Muscle of leg (tissue), 3 donors: ENCODE measurements at regions not wholly inside any gene's neighbourhood (a gene's known extent, or its start where the extent isn't known, plus 50 kb on each side); places are given as distances from the start of the nearest gene placed in this dataset.
"Not testable (repeated sequence)": the region's sequence is repeated elsewhere in the genome, so short reads cannot be mapped to it uniquely, and the experiment has no call there.

Experiments
- DNase-seq: peaks from one replicate; pipeline ENCODE4 v3.0.0; 2013
- H3K27ac ChIP-seq: one replicate; pipeline ENCODE4 v1.5.1; 2013; ENCODE audit warnings: mild to moderate bottlenecking, low read length, control low read depth
- H3K27me3 ChIP-seq: one replicate; pipeline ENCODE4 v1.6.1; 2013; ENCODE audit warnings: low read length; ENCODE audit not compliant: control insufficient read depth, insufficient read depth
- H3K36me3 ChIP-seq: one replicate; pipeline ENCODE4 v1.6.1; 2013; ENCODE audit warnings: low read length; ENCODE audit not compliant: control insufficient read depth, insufficient read depth
- H3K4me1 ChIP-seq: one replicate; pipeline ENCODE4 v1.6.1; 2013; ENCODE audit warnings: low read length; ENCODE audit not compliant: control insufficient read depth, insufficient read depth
- H3K4me3 ChIP-seq: one replicate; pipeline ENCODE4 v1.5.1; 2013; ENCODE audit warnings: low read length, control low read depth
- H3K9me3 ChIP-seq: replicated peaks from 2 replicates; pipeline ENCODE4 v1.6.1; 2013; ENCODE audit warnings: low read depth, low read length; ENCODE audit not compliant: control insufficient read depth
- WGBS: methylation state at CpG from one replicate; pipeline ENCODE4 v1.1.5; 2013; ENCODE audit warnings: missing lambda C conversion rate; ENCODE audit not compliant: insufficient coverage; 5-methylcytosine and 5-hydroxymethylcytosine counted together

- H3K27ac ChIP-seq, result no peak overlapping the region
- H3K4me3 ChIP-seq, result no peak overlapping the region
- DNase-seq, result no peak
- no peaks in the 10 kb centered on the region for H3K36me3 ChIP-seq
- H3K27me3 ChIP-seq, result no peaks in the 10 kb centered on the region
- no peaks in the 10 kb centered on the region for H3K4me1 ChIP-seq
- H3K9me3 ChIP-seq, result peaks cover 3% of the 10 kb centered on the region
- 96% methylated on average over 3 of the region's 3 CpGs for WGBS
Observed at GRCh38 chr13:89057862-89058261, 1386.7 kb downstream of the SLITRK5 start.

- Histone ChIP-seq H3K36me3 (no peaks in the 10 kb centered on the region), H3K27me3 (no peaks in the 10 kb centered on the region), H3K4me3 (no peak overlapping the region), H3K9me3 (peaks cover 3% of the 10 kb centered on the region), H3K27ac (no peak overlapping the region), H3K4me1 (no peaks in the 10 kb centered on the region)
- WGBS, result 91% methylated on average over 1 of the region's 1 CpG
- DNase-seq, result no peak
Observed at GRCh38 chr13:89061821-89062220, 1390.7 kb downstream of the SLITRK5 start.

GRCh38 chr13:89066868-89067466 lies 1395.8 kb downstream of the SLITRK5 start:
- no peak overlapping the region for H3K27ac ChIP-seq
- H3K27me3 ChIP-seq, result no peaks in the 10 kb centered on the region
- WGBS, result 55% methylated on average over 7 of the region's 9 CpGs
- no peaks in the 10 kb centered on the region for H3K36me3 ChIP-seq
- DNase-seq, result peak; percentile 73
- no peaks in the 10 kb centered on the region for H3K4me1 ChIP-seq
- no peaks in the 10 kb centered on the region for H3K9me3 ChIP-seq
- no peak overlapping the region for H3K4me3 ChIP-seq

DNA sequence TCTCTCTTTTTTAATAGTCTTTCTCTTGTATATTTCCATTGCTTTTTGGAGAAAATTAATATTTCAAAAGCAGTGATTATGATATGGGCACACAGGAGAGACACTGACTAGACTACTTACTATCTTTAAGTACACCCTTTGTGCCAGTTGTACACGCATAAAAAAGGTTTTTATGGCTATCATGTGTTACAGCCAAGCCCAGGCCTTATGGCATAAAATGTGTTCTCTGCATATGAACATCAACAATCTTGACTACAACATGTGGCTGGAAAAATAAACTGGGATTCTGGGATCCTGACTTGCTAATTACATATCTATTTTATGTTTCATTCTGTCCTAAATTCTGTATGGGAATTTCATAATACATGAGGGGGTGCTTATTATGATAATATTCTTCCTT lies 1401.8 kb downstream of the SLITRK5 start:
- Histone ChIP-seq H3K9me3 (no peaks in the 10 kb centered on the region), H3K27me3 (no peaks in the 10 kb centered on the region), H3K27ac (no peak overlapping the region), H3K4me1 (no peaks in the 10 kb centered on the region), H3K36me3 (no peaks in the 10 kb centered on the region), H3K4me3 (no peak overlapping the region)
- no peak for DNase-seq
- no CpG with 5 or more reads among the region's 1 CpG for WGBS

- Histone ChIP-seq H3K4me3 (no peak overlapping the region), H3K4me1 (no peaks in the 10 kb centered on the region), H3K27ac (no peak overlapping the region), H3K9me3 (no peaks in the 10 kb centered on the region), H3K27me3 (no peaks in the 10 kb centered on the region), H3K36me3 (no peaks in the 10 kb centered on the region)
- DNase-seq, result no peak
- WGBS, result no CpG with 5 or more reads among the region's 2 CpGs
Observed at GRCh38 chr13:89076622-89077021, 1405.5 kb downstream of the SLITRK5 start.

GRCh38 chr13:89082623-89083022 lies 1411.5 kb downstream of the SLITRK5 start:
- H3K4me1 ChIP-seq, result no peaks in the 10 kb centered on the region
- WGBS, result no CpG with 5 or more reads among the region's 3 CpGs
- no peak for DNase-seq
- no peaks in the 10 kb centered on the region for H3K36me3 ChIP-seq
- H3K27ac ChIP-seq, result no peak overlapping the region
- H3K4me3 ChIP-seq, result no peak overlapping the region
- no peaks in the 10 kb centered on the region for H3K9me3 ChIP-seq
- no peaks in the 10 kb centered on the region for H3K27me3 ChIP-seq

DNA sequence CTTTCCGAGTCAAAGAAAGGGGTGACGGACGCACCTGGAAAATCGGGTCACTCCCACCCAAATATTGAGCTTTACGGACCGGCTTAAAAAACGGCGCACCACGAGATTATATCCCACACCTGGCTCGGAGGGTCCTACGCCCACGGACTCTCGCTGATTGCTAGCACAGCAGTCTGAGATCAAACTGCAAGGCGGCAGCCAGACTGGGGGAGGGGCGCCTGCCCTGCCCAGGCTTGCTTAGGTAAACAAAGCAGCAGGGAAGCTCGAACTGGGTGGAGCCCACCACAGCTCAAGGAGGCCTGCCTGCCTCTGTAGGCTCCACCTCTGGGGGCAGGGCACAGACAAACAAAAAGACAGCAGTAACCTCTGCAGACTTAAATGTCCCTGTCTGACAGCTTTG lies 1416.9 kb downstream of the SLITRK5 start:
- H3K27me3 ChIP-seq, H3K36me3 ChIP-seq, H3K4me3 ChIP-seq, DNase-seq, H3K4me1 ChIP-seq, H3K27ac ChIP-seq, H3K9me3 ChIP-seq: not testable (repeated sequence)
- WGBS, result no CpG with 5 or more reads among the region's 16 CpGs

- H3K27me3 ChIP-seq, result no peaks in the 10 kb centered on the region
- H3K9me3 ChIP-seq, result no peaks in the 10 kb centered on the region
- no peak overlapping the region for H3K27ac ChIP-seq
- no peaks in the 10 kb centered on the region for H3K4me1 ChIP-seq
- no peak overlapping the region for H3K4me3 ChIP-seq
- no peak for DNase-seq
- no CpG with 5 or more reads among the region's 1 CpG for WGBS
- no peaks in the 10 kb centered on the region for H3K36me3 ChIP-seq
Observed at GRCh38 chr13:89097994-89098393, 1426.8 kb downstream of the SLITRK5 start.

DNA sequence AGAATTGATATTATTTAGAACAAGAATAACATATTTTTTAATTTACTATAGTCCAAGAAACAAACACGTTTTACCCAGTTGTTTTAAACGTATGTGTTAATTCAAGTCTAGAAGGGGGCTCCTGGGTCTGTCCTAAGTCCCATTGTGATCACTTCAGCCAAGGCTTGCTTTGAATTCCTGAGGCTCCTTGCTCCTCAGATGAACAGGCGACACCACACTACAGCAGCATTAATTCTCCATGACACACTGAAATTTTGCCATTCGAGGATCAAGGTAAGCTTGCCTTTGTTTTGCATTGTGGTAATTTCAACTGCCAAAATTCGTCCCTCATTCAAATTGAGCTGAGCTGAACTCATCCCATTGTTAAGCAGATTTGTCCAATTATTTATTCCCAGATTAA lies 1442.6 kb downstream of the SLITRK5 start:
- DNase-seq, result no peak
- Histone ChIP-seq H3K27me3 (no peaks in the 10 kb centered on the region), H3K4me1 (no peaks in the 10 kb centered on the region), H3K9me3 (no peaks in the 10 kb centered on the region), H3K27ac (no peak overlapping the region), H3K4me3 (no peak overlapping the region), H3K36me3 (no peaks in the 10 kb centered on the region)
- WGBS, result 40% methylated on average over 1 of the region's 5 CpGs

DNA sequence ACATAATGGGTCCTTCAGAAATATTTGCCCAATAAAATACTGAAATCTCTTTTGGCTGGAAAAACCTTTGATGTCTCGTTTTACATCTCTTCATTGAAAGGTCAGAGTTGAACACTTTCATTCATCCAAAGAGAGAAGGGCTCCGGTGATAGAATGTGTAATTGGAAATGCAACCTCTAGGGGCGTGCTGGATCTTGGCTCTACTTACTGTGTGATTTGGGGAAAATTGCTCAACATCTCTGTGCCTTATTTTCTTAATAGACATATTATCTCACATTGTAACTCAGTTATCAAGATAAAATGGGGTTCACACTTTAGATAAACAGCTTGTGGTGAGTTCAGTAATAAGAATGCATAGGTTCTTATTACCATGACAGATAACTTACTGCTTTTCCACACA lies 1444.1 kb downstream of the SLITRK5 start:
- Histone ChIP-seq H3K4me3 (no peak overlapping the region), H3K9me3 (no peaks in the 10 kb centered on the region), H3K36me3 (no peaks in the 10 kb centered on the region), H3K27ac (no peak overlapping the region), H3K4me1 (no peaks in the 10 kb centered on the region), H3K27me3 (no peaks in the 10 kb centered on the region)
- no peak for DNase-seq
- WGBS, result no CpG with 5 or more reads among the region's 3 CpGs

- no CpG with 5 or more reads among the region's 3 CpGs for WGBS
Observed at GRCh38 chr13:89136678-89137077, 1465.5 kb downstream of the SLITRK5 start.

More at GRCh38 chr13:89136678-89137077, 1465.5 kb downstream of the SLITRK5 start:
- DNase-seq, result no peak
- Histone ChIP-seq H3K4me1 (no peaks in the 10 kb centered on the region), H3K36me3 (no peaks in the 10 kb centered on the region), H3K4me3 (no peak overlapping the region), H3K27me3 (no peaks in the 10 kb centered on the region), H3K9me3 (no peaks in the 10 kb centered on the region), H3K27ac (no peak overlapping the region)
